ENCODE measurements at regions not wholly inside any gene's neighbourhood (a gene's known extent, or its start where the extent isn't known, plus 50 kb on each side); places are given as distances from the start of the nearest gene placed in this dataset.
A peak's percentile ranks its signal among the peaks of the same experiment; 100 is the strongest.
"Not testable (repeated sequence)": the region's sequence is repeated elsewhere in the genome, so short reads cannot be mapped to it uniquely, and the experiment has no call there.

GRCh38 chr16:76857402-76857801 is 333.6 kb upstream of the MON1B start:
- TF ChIP-seq CTCF (IDR thresholded peaks at IDR 0.05; ENCODE audit: insufficient read depth, low read depth, low read length, missing control alignments), result no peak
- DNase-seq (ENCODE audit: low read depth), result no peak
- no peak overlapping the region for H3K4me3 ChIP-seq (ENCODE audit: low read length)

- no peak overlapping the region for H3K4me3 ChIP-seq (ENCODE audit: low read length)
- TF ChIP-seq CTCF (IDR thresholded peaks at IDR 0.05; ENCODE audit: insufficient read depth, low read depth, low read length, missing control alignments), result no peak
- no peak for DNase-seq (ENCODE audit: low read depth)
Observed at GRCh38 chr16:76862901-76863300, 328.1 kb upstream of the MON1B start.

GRCh38 chr16:76866994-76867393 is 324.0 kb upstream of the MON1B start:
- no peak for TF ChIP-seq CTCF (IDR thresholded peaks at IDR 0.05; ENCODE audit: insufficient read depth, low read depth, low read length, missing control alignments)
- H3K4me3 ChIP-seq (ENCODE audit: low read length), result no peak overlapping the region
- no peak for DNase-seq (ENCODE audit: low read depth)

- H3K4me3 ChIP-seq (ENCODE audit: low read length), result no peak overlapping the region
- no peak for TF ChIP-seq CTCF (IDR thresholded peaks at IDR 0.05; ENCODE audit: insufficient read depth, low read depth, low read length, missing control alignments)
- DNase-seq (ENCODE audit: low read depth), result no peak
Observed at GRCh38 chr16:76875898-76876297, 315.1 kb upstream of the MON1B start.

GRCh38 chr16:76879420-76879819 is 311.6 kb upstream of the MON1B start:
- TF ChIP-seq CTCF (IDR thresholded peaks at IDR 0.05; ENCODE audit: insufficient read depth, low read depth, low read length, missing control alignments), result no peak
- no peak overlapping the region for H3K4me3 ChIP-seq (ENCODE audit: low read length)
- DNase-seq (ENCODE audit: low read depth), result no peak

- not testable (repeated sequence) for H3K4me3 ChIP-seq (ENCODE audit: low read length); DNase-seq (ENCODE audit: low read depth)
Observed at GRCh38 chr16:76880523-76880922, 310.5 kb upstream of the MON1B start.

- DNase-seq (ENCODE audit: low read depth), result peak; percentile 42
- H3K4me3 ChIP-seq (ENCODE audit: low read length), result no peak overlapping the region
- TF ChIP-seq CTCF (IDR thresholded peaks at IDR 0.05; ENCODE audit: insufficient read depth, low read depth, low read length, missing control alignments), result peak; percentile 47
Observed at GRCh38 chr16:76882105-76882504, 308.9 kb upstream of the MON1B start.

- H3K4me3 ChIP-seq (ENCODE audit: low read length), result no peak overlapping the region
- no peak for TF ChIP-seq CTCF (IDR thresholded peaks at IDR 0.05; ENCODE audit: insufficient read depth, low read depth, low read length, missing control alignments)
- no peak for DNase-seq (ENCODE audit: low read depth)
Observed at GRCh38 chr16:76883076-76883475, 307.9 kb upstream of the MON1B start.
